ENCODE measurements at regions not wholly inside any gene's neighbourhood (a gene's known extent, or its start where the extent isn't known, plus 50 kb on each side); places are given as distances from the start of the nearest gene placed in this dataset.

DNA sequence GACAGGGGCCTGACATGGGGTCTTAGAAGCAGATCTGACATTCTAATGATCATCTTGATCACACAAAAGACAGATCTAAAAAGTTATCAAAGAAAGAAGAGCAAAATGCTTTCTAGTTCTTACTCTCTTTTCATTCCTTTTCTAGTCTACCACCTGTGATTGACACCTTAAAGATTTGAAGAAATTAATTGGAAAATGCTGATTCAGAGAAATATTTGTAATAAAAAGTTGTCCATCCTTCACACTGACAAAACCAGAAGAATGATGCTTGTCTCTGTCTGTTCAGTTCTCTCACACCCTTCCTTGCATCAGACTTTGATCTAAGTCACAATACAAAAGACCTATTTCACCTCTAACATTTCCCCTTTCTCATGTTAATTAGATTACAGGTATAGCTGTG is 182.4 kb downstream of the RAP2A start:
- TF ChIP-seq, protein P1, sequence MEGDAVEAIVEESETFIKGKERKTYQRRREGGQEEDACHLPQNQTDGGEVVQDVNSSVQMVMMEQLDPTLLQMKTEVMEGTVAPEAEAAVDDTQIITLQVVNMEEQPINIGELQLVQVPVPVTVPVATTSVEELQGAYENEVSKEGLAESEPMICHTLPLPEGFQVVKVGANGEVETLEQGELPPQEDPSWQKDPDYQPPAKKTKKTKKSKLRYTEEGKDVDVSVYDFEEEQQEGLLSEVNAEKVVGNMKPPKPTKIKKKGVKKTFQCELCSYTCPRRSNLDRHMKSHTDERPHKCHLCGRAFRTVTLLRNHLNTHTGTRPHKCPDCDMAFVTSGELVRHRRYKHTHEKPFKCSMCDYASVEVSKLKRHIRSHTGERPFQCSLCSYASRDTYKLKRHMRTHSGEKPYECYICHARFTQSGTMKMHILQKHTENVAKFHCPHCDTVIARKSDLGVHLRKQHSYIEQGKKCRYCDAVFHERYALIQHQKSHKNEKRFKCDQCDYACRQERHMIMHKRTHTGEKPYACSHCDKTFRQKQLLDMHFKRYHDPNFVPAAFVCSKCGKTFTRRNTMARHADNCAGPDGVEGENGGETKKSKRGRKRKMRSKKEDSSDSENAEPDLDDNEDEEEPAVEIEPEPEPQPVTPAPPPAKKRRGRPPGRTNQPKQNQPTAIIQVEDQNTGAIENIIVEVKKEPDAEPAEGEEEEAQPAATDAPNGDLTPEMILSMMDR (IDR thresholded peaks at IDR 0.05): no peak
- TF ChIP-seq POLR2A (IDR thresholded peaks at IDR 0.05): no peak

All from vagina (tissue), 2 donors.